Right forelimb (tissue), 1 donor: ENCODE measurements at regions not wholly inside any gene's neighbourhood (a gene's known extent, or its start where the extent isn't known, plus 50 kb on each side); places are given as distances from the start of the nearest gene placed in this dataset.
"Not testable (repeated sequence)": the region's sequence is repeated elsewhere in the genome, so short reads cannot be mapped to it uniquely, and the experiment has no call there.

ENCODE experiments used
- DNase-seq: peaks from one replicate; pipeline ENCODE4 v3.0.0-alpha.2; 2018

- no peak for DNase-seq
Measured at GRCh38 chr6:158920311-158920905, 79.6 kb downstream of the RSPH3 start.

DNA sequence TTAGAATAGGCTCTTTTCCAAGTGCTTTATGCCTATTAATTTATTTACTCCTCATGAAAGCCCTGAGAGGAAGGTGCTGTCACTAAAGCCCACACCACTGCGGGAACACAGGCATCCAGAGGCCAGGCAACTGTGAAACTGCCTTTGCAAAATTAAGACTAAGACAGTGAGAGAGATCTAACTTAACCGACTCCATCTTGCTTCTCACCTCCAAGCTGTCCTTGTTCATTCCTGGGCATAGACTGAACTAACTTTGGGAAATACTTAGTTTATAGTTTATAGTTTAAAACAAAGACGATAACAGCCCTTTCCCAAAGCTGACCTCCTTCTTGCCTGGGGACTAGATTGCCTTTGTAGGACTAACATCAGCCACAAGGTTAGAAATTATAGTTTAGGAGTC lies 80.1 kb downstream of the RSPH3 start:
- no peak for DNase-seq

DNA sequence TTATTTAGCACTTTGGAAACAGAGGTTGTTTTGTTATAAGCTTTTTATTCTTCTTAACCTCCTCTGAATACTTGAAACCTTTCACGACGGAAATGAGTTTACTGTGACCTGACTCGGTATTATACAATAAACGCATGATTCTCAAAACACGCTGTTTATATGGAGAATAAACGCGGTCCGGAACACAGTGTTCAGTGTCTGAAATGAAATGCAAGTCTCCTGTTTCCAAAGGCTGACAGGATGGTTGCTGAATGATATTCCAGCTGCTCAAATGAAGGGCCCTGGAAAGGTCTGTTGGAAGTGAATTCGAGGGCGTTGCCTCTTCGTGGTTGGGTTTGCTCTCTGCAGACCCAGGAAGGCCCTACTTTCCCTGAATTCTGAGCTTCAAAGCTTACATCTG lies 83.4 kb downstream of the RSPH3 start:
- peak; percentile 56 for DNase-seq

DNA sequence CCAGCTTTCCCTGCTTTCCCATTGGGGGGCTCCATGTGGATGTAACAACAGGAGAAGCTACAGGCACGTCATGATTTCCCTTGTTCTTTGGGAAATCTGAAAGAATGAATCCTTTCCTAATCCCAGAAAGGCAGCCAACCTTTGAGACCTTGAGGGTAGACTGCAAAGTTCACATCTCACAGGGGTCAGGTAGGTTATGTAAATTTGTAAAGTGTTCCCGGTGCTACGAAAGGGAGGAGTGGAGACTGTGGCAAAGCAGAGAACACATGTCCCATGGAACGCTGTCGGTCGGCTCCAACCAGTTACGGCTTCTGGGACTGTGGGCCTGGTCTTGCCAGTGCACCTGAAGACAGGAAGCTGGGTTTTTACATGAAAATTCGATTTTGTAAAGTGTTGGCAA lies 85.1 kb downstream of the RSPH3 start:
- no peak for DNase-seq

- no peak for DNase-seq
Measured at GRCh38 chr6:158913580-158913979, 86.4 kb downstream of the RSPH3 start.

DNA sequence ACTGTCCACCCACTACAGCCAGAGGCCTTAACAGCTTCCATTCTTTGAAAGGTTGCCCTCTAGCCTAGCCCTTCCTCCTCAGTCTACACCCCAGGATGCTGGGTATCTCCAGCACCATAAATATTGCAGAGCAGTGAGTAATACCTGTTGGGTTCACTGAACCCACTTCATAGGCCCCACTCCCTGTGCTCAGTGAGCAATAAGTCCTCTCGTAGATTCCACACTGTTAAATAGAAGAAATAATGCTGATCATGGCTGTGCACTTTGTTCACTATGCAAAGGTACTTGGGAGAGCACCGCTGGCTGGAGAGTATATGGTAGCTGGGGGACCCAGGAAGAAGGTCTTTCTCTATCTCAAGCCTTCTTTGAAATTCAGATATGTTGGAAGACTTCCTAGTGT lies 87.3 kb downstream of the RSPH3 start:
- DNase-seq, result no peak

GRCh38 chr6:158911746-158912480 lies 88.1 kb downstream of the RSPH3 start:
- DNase-seq, result no peak

- DNase-seq, result no peak
Measured at GRCh38 chr6:158910484-158911440, 89.2 kb downstream of the RSPH3 start.

- DNase-seq, result no peak
Measured at GRCh38 chr6:158909938-158910337, 90.1 kb downstream of the RSPH3 start.

GRCh38 chr6:158908606-158909005 lies 89.4 kb upstream of the EZR start:
- no peak for DNase-seq

GRCh38 chr6:158907931-158908330 lies 88.8 kb upstream of the EZR start:
- DNase-seq, result no peak

- DNase-seq, result no peak
Measured at GRCh38 chr6:158906926-158907325, 87.8 kb upstream of the EZR start.

DNA sequence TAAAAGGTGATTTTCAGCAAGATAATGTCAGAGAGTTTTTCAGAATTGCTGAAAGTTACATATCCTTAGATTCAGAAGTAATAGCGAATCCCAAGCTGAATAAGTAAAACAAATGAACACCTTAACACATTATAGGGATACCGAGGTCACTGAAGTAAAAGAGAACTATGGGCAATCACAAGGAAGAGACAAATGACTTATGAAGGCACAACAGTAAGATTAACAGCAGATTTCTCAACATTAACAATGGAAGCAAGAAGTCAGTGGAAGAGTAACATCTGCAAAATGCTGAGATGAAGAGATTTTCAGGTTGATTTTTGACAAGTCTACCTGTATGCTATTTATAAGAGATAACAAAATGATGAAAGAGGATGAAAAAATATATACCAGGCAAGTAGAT lies 86.1 kb upstream of the EZR start:
- DNase-seq, result no peak

DNA sequence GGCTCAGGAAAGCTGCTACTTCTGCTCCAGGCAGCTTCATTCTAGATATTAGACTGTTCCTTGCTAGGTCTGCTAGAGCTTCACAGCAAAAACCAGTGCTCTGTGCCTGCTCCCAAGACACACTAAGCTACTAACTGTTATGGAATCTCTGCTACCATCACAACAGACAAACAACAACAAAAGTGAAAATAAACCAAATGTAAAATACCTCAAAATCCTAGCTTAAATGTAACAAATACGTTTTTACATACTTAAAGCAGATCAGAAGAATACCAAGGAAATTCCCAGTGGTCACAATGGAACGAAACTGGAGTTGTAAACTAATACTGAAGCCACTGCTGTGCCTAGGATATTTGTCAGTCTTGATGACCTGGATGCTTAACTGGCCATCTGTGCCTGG lies 84.6 kb upstream of the EZR start:
- no peak for DNase-seq

- DNase-seq, result no peak
Measured at GRCh38 chr6:158900663-158901312, 81.6 kb upstream of the EZR start.

DNA sequence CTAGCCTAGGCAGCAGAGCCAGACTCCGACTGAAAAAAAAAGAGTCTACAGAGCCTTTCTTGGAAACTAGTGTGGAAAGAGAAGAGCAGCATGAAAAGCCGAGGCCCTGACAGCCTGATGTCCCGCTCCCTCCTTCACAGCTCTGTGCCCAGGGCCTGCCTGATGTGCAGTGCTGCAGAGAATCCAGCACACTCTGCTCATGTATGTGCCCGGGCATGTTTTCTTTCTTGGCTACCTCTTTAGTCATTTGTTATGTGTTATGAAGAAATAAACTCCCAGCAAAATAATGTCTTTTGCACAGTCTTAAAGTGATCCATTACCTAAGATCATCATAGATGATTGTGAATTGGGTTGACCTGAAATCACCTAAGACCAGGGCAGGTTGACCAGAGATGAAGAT lies 78.1 kb upstream of the EZR start:
- no peak for DNase-seq

DNA sequence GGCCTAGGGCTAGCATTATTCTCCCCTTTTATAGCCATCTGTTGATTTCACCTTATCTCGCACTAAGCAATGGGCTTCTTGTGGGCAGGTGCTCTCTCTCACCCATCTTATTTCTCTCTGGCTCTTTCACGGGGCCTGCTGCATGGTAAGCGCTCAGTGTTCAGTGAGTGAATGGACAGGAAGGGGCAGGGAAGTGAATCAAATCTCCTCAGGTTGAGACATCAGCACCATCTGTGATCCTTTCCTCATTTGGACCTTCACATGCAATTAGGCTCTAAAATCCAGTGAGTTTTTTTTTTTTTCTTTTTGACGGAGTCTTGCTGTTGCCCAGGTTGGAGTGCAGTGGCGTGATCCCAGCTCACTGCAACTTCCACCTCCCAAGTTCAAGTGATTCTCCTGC lies 76.5 kb upstream of the EZR start:
- no peak for DNase-seq

DNA sequence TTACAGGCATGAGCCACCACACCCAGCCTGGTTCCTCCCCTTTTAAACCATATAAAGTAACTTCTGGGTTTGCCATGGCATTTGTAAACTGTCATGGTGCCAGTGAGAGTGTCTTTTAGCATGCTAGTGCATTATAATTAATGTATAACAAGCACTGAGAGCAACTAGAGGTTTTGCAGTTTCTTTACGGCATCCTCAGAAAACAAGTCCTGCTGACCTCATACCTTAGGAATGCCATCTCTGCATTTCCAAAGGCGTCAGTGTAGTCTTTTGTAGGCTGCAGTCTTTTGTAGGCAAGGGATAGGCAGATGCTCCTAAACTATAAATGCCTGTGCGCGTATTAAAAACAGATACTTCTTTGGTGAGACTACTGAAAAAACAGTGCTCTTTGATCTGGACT lies 75.0 kb upstream of the EZR start:
- no peak for DNase-seq

DNA sequence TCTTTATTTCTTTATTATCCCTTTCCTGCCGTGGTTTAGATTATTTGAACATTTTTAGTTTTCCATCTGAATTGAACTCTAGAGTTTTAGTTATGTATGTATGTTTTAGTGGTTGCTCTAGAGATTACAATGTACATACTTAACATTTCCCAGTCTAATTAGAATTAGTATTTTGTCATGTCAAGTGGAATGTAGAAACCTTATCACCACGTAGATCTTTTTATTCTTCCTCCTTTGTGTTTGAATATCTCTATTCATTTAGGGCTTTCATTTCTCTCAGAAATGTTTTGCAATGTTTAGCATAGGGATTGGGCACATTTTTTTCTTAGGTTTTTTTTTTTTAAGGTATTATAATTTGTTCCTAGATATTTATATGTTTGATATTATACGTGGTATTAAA lies 73.1 kb upstream of the EZR start:
- DNase-seq, result no peak

GRCh38 chr6:158891560-158891959 lies 72.4 kb upstream of the EZR start:
- not testable (repeated sequence) for DNase-seq

DNA sequence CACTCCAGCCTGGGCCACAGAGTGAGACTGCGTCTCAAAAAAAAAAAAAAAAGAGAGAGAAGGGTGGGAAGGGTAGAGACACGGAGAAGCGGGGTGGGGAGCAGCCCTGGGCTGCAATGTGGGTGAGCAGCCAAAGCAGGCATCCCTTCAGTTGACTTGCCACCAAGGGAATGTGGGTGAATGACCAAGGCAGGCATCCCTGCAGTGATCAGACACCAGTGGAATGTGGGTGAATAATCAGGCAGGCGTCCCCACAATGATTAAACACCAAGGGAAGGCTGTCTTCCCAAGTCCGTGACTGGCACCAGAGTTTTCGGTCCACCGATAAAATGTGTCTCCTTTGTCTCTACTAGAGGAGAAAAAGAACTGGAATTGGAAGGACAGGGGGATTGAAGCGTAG lies 69.0 kb upstream of the EZR start:
- not testable (repeated sequence) for DNase-seq

DNA sequence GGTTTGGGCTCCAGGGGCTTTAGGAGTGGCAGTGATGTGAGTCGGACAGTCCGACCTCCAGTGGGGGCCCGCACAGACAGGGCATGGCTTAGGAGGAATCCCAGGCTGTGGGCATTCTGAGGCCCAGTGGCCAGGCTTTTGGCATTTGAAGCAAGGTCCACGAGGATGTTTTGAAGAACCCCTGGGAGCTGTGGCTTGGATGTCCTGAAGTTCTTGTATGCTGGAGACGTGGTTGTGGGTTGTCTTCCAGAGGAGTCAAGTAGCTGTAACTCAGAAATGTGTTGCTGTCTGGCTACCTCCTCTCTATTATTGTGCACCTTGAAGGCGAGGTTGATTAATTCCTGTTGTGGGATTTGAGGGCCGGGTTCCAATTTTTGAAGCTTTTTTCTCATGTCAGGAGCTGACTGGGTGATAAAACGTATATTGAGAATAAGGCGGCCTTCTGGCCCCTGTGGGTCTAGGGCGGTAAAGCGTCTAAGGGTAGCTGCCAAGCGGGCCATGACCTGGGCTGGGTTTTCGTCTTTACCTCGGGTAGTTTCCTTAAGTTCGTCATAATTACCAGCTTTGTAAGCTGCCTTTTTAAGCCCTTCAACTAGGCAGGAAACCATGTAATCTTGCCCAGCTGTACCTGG lies 67.3 kb upstream of the EZR start:
- not testable (repeated sequence) for DNase-seq

DNA sequence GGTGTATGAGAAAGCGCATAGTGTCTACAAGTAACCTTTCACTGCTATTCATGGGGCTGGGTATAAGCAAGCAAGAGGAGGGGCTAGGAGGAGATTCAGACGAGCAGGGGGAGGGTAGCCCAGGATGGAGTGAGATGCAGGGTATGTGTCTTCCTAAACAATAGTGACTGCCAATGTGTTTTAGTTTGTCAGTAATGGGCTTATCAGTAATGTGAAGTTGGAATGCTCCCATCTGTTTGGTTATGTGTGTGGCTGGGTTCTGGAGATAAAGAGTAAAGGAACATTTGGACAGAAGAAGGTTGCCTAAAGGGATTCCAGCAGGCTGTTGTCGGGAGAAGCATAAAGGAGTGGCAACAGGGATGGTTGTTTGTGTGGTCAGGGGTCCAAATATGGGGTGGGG lies 62.7 kb upstream of the EZR start:
- DNase-seq, result not testable (repeated sequence)
